ENCODE measurements at regions not wholly inside any gene's neighbourhood (a gene's known extent, or its start where the extent isn't known, plus 50 kb on each side); places are given as distances from the start of the nearest gene placed in this dataset.
"Not testable (repeated sequence)": the region's sequence is repeated elsewhere in the genome, so short reads cannot be mapped to it uniquely, and the experiment has no call there.

GRCh38 chr6:27593200-27593818 is 120.4 kb upstream of the ZNF184 start:
- DNase-seq (ENCODE audit: low read depth in 2 of 2, low spot score in 1 of 2): no peak

GRCh38 chr6:27592481-27593199 is 119.7 kb upstream of the ZNF184 start:
- DNase-seq (ENCODE audit: low read depth in 2 of 2, low spot score in 1 of 2): no peak

- no peak for DNase-seq (ENCODE audit: low read depth in 2 of 2, low spot score in 1 of 2)
These were observed 119.0 kb upstream of the ZNF184 start for GRCh38 chr6:27591699-27592480.

- DNase-seq (ENCODE audit: low read depth in 2 of 2, low spot score in 1 of 2): not testable (repeated sequence)
These were observed 112.4 kb upstream of the ZNF184 start for GRCh38 chr6:27585316-27585715.

GRCh38 chr6:27584326-27584725 is 111.4 kb upstream of the ZNF184 start:
- DNase-seq (ENCODE audit: low read depth in 2 of 2, low spot score in 1 of 2): no peak

- no peak for DNase-seq (ENCODE audit: low read depth in 2 of 2, low spot score in 1 of 2)
These were observed 110.2 kb upstream of the ZNF184 start for GRCh38 chr6:27582928-27583725.

- no peak for DNase-seq (ENCODE audit: low read depth in 2 of 2, low spot score in 1 of 2)
These were observed 107.1 kb upstream of the ZNF184 start for GRCh38 chr6:27579973-27580372.

GRCh38 chr6:27577922-27578321 is 105.0 kb upstream of the ZNF184 start:
- DNase-seq (ENCODE audit: low read depth in 2 of 2, low spot score in 1 of 2): no peak

- DNase-seq (ENCODE audit: low read depth in 2 of 2, low spot score in 1 of 2): no peak
These were observed 102.9 kb upstream of the ZNF184 start for GRCh38 chr6:27575594-27576361.

GRCh38 chr6:27568226-27568897 is 95.5 kb upstream of the ZNF184 start:
- DNase-seq (ENCODE audit: low read depth in 2 of 2, low spot score in 1 of 2): no peak

- DNase-seq (ENCODE audit: low read depth in 2 of 2, low spot score in 1 of 2): no peak
These were observed 93.2 kb upstream of the ZNF184 start for GRCh38 chr6:27565839-27566779.

- DNase-seq (ENCODE audit: low read depth in 2 of 2, low spot score in 1 of 2): no peak
These were observed 89.1 kb upstream of the ZNF184 start for GRCh38 chr6:27562027-27562410.

- no peak for DNase-seq (ENCODE audit: low read depth in 2 of 2, low spot score in 1 of 2)
These were observed 85.3 kb upstream of the ZNF184 start for GRCh38 chr6:27558028-27558724.

- no peak for DNase-seq (ENCODE audit: low read depth in 2 of 2, low spot score in 1 of 2)
These were observed 83.5 kb upstream of the ZNF184 start for GRCh38 chr6:27556406-27556805.

GRCh38 chr6:27553123-27553904 is 80.4 kb upstream of the ZNF184 start:
- DNase-seq (ENCODE audit: low read depth in 2 of 2, low spot score in 1 of 2): no peak

- DNase-seq (ENCODE audit: low read depth in 2 of 2, low spot score in 1 of 2): no peak
These were observed 78.7 kb upstream of the ZNF184 start for GRCh38 chr6:27551607-27552006.

- DNase-seq (ENCODE audit: low read depth in 2 of 2, low spot score in 1 of 2): no peak
These were observed 77.8 kb upstream of the ZNF184 start for GRCh38 chr6:27550692-27551091.

GRCh38 chr6:27549241-27549598 is 76.3 kb upstream of the ZNF184 start:
- DNase-seq (ENCODE audit: low read depth in 2 of 2, low spot score in 1 of 2): not testable (repeated sequence)

Data from stimulated activated CD8-positive, alpha-beta memory T cell treated with anti-CD3 and anti-CD28 coated beads, Interleukin-4, amount 100 ng/mL, for 4 hours (primary cell).